HTR-8/SVneo (cell line): ENCODE measurements at regions not wholly inside any gene's neighbourhood (a gene's known extent, or its start where the extent isn't known, plus 50 kb on each side); places are given as distances from the start of the nearest gene placed in this dataset.
A peak's percentile ranks its signal among the peaks of the same experiment; 100 is the strongest.

Experiments used
- DNase-seq: peaks from one replicate; pipeline ENCODE4 v3.0.0; 2011; ENCODE audit warnings: low spot score, mixed read lengths; ENCODE audit not compliant: insufficient read length
- FAIRE-seq: peaks from 2 replicates; lab custom pipeline; 2011; peaks lifted over from hg19 to GRCh38; lab: Jason Lieb, UNC

GRCh38 chr12:124517260-124518050 lies 50.0 kb downstream of the NCOR2 start:
- no peak for DNase-seq
- FAIRE-seq, result no peak

- DNase-seq, result no peak
- no peak for FAIRE-seq
Observed at GRCh38 chr12:124516850-124517249, 50.6 kb downstream of the NCOR2 start.

GRCh38 chr12:124515981-124516380 lies 51.4 kb downstream of the NCOR2 start:
- no peak for FAIRE-seq

GRCh38 chr12:124514996-124515932 lies 52.1 kb downstream of the NCOR2 start:
- peak; percentile 93 for FAIRE-seq
- no peak for DNase-seq

More at GRCh38 chr12:124515981-124516380, 51.4 kb downstream of the NCOR2 start:
- no peak for DNase-seq

- DNase-seq (no peak), FAIRE-seq (no peak)
Observed at GRCh38 chr12:124514145-124514995, 53.0 kb downstream of the NCOR2 start.

GRCh38 chr12:124513297-124513867 lies 54.0 kb downstream of the NCOR2 start:
- DNase-seq (no peak), FAIRE-seq (peak; percentile 38)

- DNase-seq, result peak; percentile 79
Observed at GRCh38 chr12:124512667-124513296, 54.6 kb downstream of the NCOR2 start.

GRCh38 chr12:124511259-124511985 lies 56.0 kb downstream of the NCOR2 start:
- FAIRE-seq, result no peak
- no peak for DNase-seq

More at GRCh38 chr12:124512667-124513296, 54.6 kb downstream of the NCOR2 start:
- FAIRE-seq, result peak; percentile 82

GRCh38 chr12:124510301-124510970 lies 57.0 kb downstream of the NCOR2 start:
- DNase-seq, result no peak
- FAIRE-seq, result no peak

GRCh38 chr12:124509676-124510300 lies 57.6 kb downstream of the NCOR2 start:
- FAIRE-seq, result peak; percentile 91
- DNase-seq, result peak; percentile 88

- peak; percentile 38 for FAIRE-seq
- no peak for DNase-seq
Observed at GRCh38 chr12:124509300-124509675, 58.1 kb downstream of the NCOR2 start.

- DNase-seq, result peak; percentile 81
- FAIRE-seq, result peak; percentile 68
Observed at GRCh38 chr12:124508381-124509079, 58.9 kb downstream of the NCOR2 start.

- DNase-seq, result no peak
- FAIRE-seq, result no peak
Observed at GRCh38 chr12:124507188-124508109, 60.0 kb downstream of the NCOR2 start.

GRCh38 chr12:124506832-124507153 lies 60.6 kb downstream of the NCOR2 start:
- FAIRE-seq, result no peak
- DNase-seq, result no peak

- DNase-seq (no peak), FAIRE-seq (no peak)
Observed at GRCh38 chr12:124506145-124506831, 61.1 kb downstream of the NCOR2 start.
